GF-D8 (cell line): ENCODE measurements at regions not wholly inside any gene's neighbourhood (a gene's known extent, or its start where the extent isn't known, plus 50 kb on each side); places are given as distances from the start of the nearest gene placed in this dataset.
"Not testable (repeated sequence)": the region's sequence is repeated elsewhere in the genome, so short reads cannot be mapped to it uniquely, and the experiment has no call there.

Experiments
- DNase-seq: peaks from one replicate; lab custom pipeline; 2025; lab: John Stamatoyannopoulos, UW

- DNase-seq = no peak
Measured at GRCh38 chr6:15927531-15928225, 201.2 kb upstream of the MYLIP start.

- no peak for DNase-seq
Measured at GRCh38 chr6:15926256-15926655, 202.6 kb upstream of the MYLIP start.

- DNase-seq = no peak
Measured at GRCh38 chr6:15924893-15925292, 204.0 kb upstream of the MYLIP start.

GRCh38 chr6:15922510-15923250, 206.2 kb upstream of the MYLIP start:
- no peak for DNase-seq

GRCh38 chr6:15921243-15921642, 207.6 kb upstream of the MYLIP start:
- no peak for DNase-seq

GRCh38 chr6:15916581-15916980, 212.3 kb upstream of the MYLIP start:
- DNase-seq = no peak

- DNase-seq = no peak
Measured at GRCh38 chr6:15915508-15916178, 213.2 kb upstream of the MYLIP start.

GRCh38 chr6:15914553-15914952, 214.3 kb upstream of the MYLIP start:
- no peak for DNase-seq

GRCh38 chr6:15913573-15913972, 215.3 kb upstream of the MYLIP start:
- DNase-seq = no peak

- no peak for DNase-seq
Measured at GRCh38 chr6:15912505-15913400, 216.1 kb upstream of the MYLIP start.

GRCh38 chr6:15911753-15912504, 217.0 kb upstream of the MYLIP start:
- no peak for DNase-seq

- no peak for DNase-seq
Measured at GRCh38 chr6:15909290-15910070, 219.4 kb upstream of the MYLIP start.

- no peak for DNase-seq
Measured at GRCh38 chr6:15908871-15909270, 220.0 kb upstream of the MYLIP start.

- no peak for DNase-seq
Measured at GRCh38 chr6:15907914-15908518, 220.9 kb upstream of the MYLIP start.

GRCh38 chr6:15907220-15907913, 221.5 kb upstream of the MYLIP start:
- DNase-seq = not testable (repeated sequence)

GRCh38 chr6:15906420-15907016, 222.4 kb upstream of the MYLIP start:
- no peak for DNase-seq

- no peak for DNase-seq
Measured at GRCh38 chr6:15905488-15906419, 223.1 kb upstream of the MYLIP start.
